ENCODE measurements at regions not wholly inside any gene's neighbourhood (a gene's known extent, or its start where the extent isn't known, plus 50 kb on each side); places are given as distances from the start of the nearest gene placed in this dataset.

DNA sequence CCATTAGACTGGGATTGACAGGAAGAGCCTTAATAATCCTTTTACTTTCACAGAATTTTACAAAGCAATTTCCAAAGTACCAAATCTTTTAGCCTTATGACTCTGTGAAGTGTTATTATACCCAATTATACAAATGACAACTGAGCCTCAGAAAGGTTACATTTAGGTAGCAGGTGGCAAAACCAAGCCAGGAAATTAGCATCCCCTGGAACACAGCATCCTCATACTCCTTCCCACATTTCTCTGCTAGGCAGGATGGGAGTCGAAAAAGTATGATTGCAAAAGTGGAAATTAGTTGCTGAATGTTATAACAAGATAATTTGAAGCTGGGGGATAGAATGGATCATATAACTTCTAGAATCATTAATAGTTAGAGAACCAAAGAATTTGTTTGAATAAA lies 359.7 kb upstream of the PDGFD start:
- no peak for DNase-seq (ENCODE audit: low read depth)
- Mint-ChIP-seq H3K36me3 (ENCODE audit: low read depth, unreplicated experiment) (no peaks in the 10 kb centered on the region), H3K9me3 (ENCODE audit: unreplicated experiment) (peaks cover 2% of the 10 kb centered on the region), H3K27ac (ENCODE audit: unreplicated experiment) (no peak overlapping the region), H3K27me3 (ENCODE audit: low read depth, unreplicated experiment) (no peaks in the 10 kb centered on the region), H3K4me1 (ENCODE audit: low read depth, unreplicated experiment) (no peaks in the 10 kb centered on the region), H3K4me3 (ENCODE audit: unreplicated experiment) (no peak overlapping the region)
- H3K4me2 ChIP-seq (ENCODE audit: low read length) = no peak overlapping the region
- H3K9me3 ChIP-seq (ENCODE audit: insufficient read depth, low read depth, low read length) = no peaks in the 10 kb centered on the region
- H3K36me3 ChIP-seq (ENCODE audit: insufficient read depth, low read length) = no peaks in the 10 kb centered on the region
- H3K27ac ChIP-seq (ENCODE audit: low read depth, low read length) = no peak overlapping the region
- H3K9ac ChIP-seq (ENCODE audit: low read length) = no peak overlapping the region
- H3K4me3 ChIP-seq (ENCODE audit: insufficient read depth, low read depth, low read length) = no peak overlapping the region
- H4K20me1 ChIP-seq (ENCODE audit: insufficient read depth, low read length) = no peaks in the 10 kb centered on the region
- no peak overlapping the region for H2AFZ ChIP-seq (ENCODE audit: low read depth, low read length)
- no peak for TF ChIP-seq EZH2 (IDR thresholded peaks at IDR 0.05; ENCODE audit: insufficient read depth, low read length)
- H3K79me2 ChIP-seq (ENCODE audit: insufficient read depth, low read length) = no peaks in the 10 kb centered on the region
- H3K27me3 ChIP-seq (ENCODE audit: insufficient read depth, low read length) = no peaks in the 10 kb centered on the region
- H3K4me1 ChIP-seq (ENCODE audit: insufficient read depth, low read length) = no peaks in the 10 kb centered on the region
- FAIRE-seq = no peak

DNA sequence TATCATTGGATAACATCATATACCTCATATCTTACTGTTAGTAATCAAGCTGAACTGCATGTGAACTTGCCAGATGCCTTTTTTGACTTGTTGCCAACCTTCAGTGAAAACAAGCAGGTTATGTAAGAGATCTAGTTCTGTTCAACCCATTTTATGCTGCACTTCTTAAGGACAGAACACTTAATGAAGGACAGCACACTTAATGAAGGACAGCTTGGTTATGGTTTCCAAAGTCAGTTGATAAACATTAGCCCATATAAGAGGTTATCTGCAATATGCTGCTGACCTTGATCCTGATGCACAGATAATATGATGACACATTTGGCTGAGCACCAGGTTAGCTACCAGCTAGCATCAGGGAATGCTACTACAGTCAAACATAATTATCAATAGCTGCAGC lies 358.7 kb upstream of the PDGFD start:
- Histone ChIP-seq H3K27me3 (ENCODE audit: insufficient read depth, low read length) (no peaks in the 10 kb centered on the region), H2AFZ (ENCODE audit: low read depth, low read length) (no peak overlapping the region), H3K4me3 (ENCODE audit: insufficient read depth, low read depth, low read length) (no peak overlapping the region), H3K79me2 (ENCODE audit: insufficient read depth, low read length) (no peaks in the 10 kb centered on the region), H3K4me1 (ENCODE audit: insufficient read depth, low read length) (no peaks in the 10 kb centered on the region), H3K27ac (ENCODE audit: low read depth, low read length) (no peak overlapping the region), H3K9ac (ENCODE audit: low read length) (no peak overlapping the region), H3K4me2 (ENCODE audit: low read length) (no peak overlapping the region), H3K36me3 (ENCODE audit: insufficient read depth, low read length) (no peaks in the 10 kb centered on the region), H4K20me1 (ENCODE audit: insufficient read depth, low read length) (no peaks in the 10 kb centered on the region), H3K9me3 (ENCODE audit: insufficient read depth, low read depth, low read length) (no peaks in the 10 kb centered on the region)
- DNase-seq (ENCODE audit: low read depth) (peak; percentile 22), FAIRE-seq (no peak)
- no peaks in the 10 kb centered on the region for H3K36me3 Mint-ChIP-seq (ENCODE audit: low read depth, unreplicated experiment)
- H3K9me3 Mint-ChIP-seq (ENCODE audit: unreplicated experiment) = peaks cover 2% of the 10 kb centered on the region
- no peak overlapping the region for H3K4me3 Mint-ChIP-seq (ENCODE audit: unreplicated experiment)
- H3K27me3 Mint-ChIP-seq (ENCODE audit: low read depth, unreplicated experiment) = no peaks in the 10 kb centered on the region
- no peak overlapping the region for H3K27ac Mint-ChIP-seq (ENCODE audit: unreplicated experiment)
- no peak for TF ChIP-seq EZH2 (IDR thresholded peaks at IDR 0.05; ENCODE audit: insufficient read depth, low read length)
- TF ChIP-seq, protein P1, sequence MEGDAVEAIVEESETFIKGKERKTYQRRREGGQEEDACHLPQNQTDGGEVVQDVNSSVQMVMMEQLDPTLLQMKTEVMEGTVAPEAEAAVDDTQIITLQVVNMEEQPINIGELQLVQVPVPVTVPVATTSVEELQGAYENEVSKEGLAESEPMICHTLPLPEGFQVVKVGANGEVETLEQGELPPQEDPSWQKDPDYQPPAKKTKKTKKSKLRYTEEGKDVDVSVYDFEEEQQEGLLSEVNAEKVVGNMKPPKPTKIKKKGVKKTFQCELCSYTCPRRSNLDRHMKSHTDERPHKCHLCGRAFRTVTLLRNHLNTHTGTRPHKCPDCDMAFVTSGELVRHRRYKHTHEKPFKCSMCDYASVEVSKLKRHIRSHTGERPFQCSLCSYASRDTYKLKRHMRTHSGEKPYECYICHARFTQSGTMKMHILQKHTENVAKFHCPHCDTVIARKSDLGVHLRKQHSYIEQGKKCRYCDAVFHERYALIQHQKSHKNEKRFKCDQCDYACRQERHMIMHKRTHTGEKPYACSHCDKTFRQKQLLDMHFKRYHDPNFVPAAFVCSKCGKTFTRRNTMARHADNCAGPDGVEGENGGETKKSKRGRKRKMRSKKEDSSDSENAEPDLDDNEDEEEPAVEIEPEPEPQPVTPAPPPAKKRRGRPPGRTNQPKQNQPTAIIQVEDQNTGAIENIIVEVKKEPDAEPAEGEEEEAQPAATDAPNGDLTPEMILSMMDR (IDR thresholded peaks at IDR 0.05; ENCODE audit: insufficient read depth, low read depth, low read length) = no peak
- H3K4me1 Mint-ChIP-seq (ENCODE audit: low read depth, unreplicated experiment) = no peaks in the 10 kb centered on the region

DNA sequence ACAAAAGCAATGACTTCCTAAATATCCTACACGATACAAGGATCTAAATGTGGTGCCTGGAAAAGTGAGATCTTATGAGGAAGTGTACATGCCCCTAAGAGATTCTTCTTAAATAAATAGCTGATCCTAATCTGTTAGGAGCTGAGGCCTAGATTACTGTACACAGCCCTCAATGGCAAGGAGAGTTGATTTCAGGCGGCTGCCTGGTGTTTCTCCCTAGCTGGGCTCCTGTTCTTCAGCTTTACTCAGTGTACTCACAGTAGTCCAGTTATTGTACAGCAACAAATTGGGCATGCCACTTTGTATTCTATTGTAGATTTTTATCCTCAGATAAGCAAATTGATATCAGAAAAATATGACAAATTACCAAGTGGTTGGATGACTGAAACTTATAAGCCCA lies 358.2 kb upstream of the PDGFD start:
- H2AFZ ChIP-seq (ENCODE audit: low read depth, low read length) = no peak overlapping the region
- H3K9me3 ChIP-seq (ENCODE audit: insufficient read depth, low read depth, low read length) = no peaks in the 10 kb centered on the region
- H4K20me1 ChIP-seq (ENCODE audit: insufficient read depth, low read length) = no peaks in the 10 kb centered on the region
- DNase-seq (ENCODE audit: low read depth) = no peak
- Mint-ChIP-seq H3K9me3 (ENCODE audit: unreplicated experiment) (peaks cover 2% of the 10 kb centered on the region), H3K36me3 (ENCODE audit: low read depth, unreplicated experiment) (no peaks in the 10 kb centered on the region), H3K27ac (ENCODE audit: unreplicated experiment) (no peak overlapping the region), H3K27me3 (ENCODE audit: low read depth, unreplicated experiment) (no peaks in the 10 kb centered on the region), H3K4me1 (ENCODE audit: low read depth, unreplicated experiment) (no peaks in the 10 kb centered on the region), H3K4me3 (ENCODE audit: unreplicated experiment) (no peak overlapping the region)
- FAIRE-seq = no peak
- no peaks in the 10 kb centered on the region for H3K79me2 ChIP-seq (ENCODE audit: insufficient read depth, low read length)
- H3K9ac ChIP-seq (ENCODE audit: low read length) = no peak overlapping the region
- H3K27me3 ChIP-seq (ENCODE audit: insufficient read depth, low read length) = no peaks in the 10 kb centered on the region
- H3K4me2 ChIP-seq (ENCODE audit: low read length) = no peak overlapping the region
- H3K4me1 ChIP-seq (ENCODE audit: insufficient read depth, low read length) = no peaks in the 10 kb centered on the region
- H3K4me3 ChIP-seq (ENCODE audit: insufficient read depth, low read depth, low read length) = no peak overlapping the region
- H3K27ac ChIP-seq (ENCODE audit: low read depth, low read length) = no peak overlapping the region
- no peaks in the 10 kb centered on the region for H3K36me3 ChIP-seq (ENCODE audit: insufficient read depth, low read length)
- TF ChIP-seq, protein P1 (IDR thresholded peaks at IDR 0.05; ENCODE audit: insufficient read depth, low read depth, low read length) = no peak
- TF ChIP-seq EZH2 (IDR thresholded peaks at IDR 0.05; ENCODE audit: insufficient read depth, low read length) = no peak
